WERI-Rb-1 (cell line): ENCODE measurements at regions not wholly inside any gene's neighbourhood (a gene's known extent, or its start where the extent isn't known, plus 50 kb on each side); places are given as distances from the start of the nearest gene placed in this dataset.

ENCODE experiments used
- DNase-seq: peaks from one replicate; pipeline ENCODE4 v3.0.0-alpha.2; 2020
- H3K27ac ChIP-seq: fragments of 250-450 bp; sonication (Bioruptor Pico); 2 replicates; pipeline ENCODE4 v1.5.1; 2020; ENCODE audit warnings: mild to moderate bottlenecking, moderate library complexity
- H3K27me3 ChIP-seq: fragments of 250-450 bp; sonication (Bioruptor Pico); 2 replicates; pipeline ENCODE4 v1.5.1; 2021; ENCODE audit warnings: mild to moderate bottlenecking, low read depth, moderate library complexity; ENCODE audit not compliant: insufficient read depth, severe bottlenecking
- H3K36me3 ChIP-seq: fragments of 250-450 bp; sonication (Bioruptor Pico); 2 replicates; pipeline ENCODE4 v1.5.1; 2020; ENCODE audit warnings: mild to moderate bottlenecking, moderate library complexity
- H3K4me3 ChIP-seq: 2 replicates; pipeline ENCODE4 v1.5.1; 2011; ENCODE audit warnings: low read depth, mild to moderate bottlenecking, control low read depth, low read length
- H3K9me3 ChIP-seq: fragments of 250-450 bp; sonication (Bioruptor Pico); 2 replicates; pipeline ENCODE4 v1.5.1; 2021; ENCODE audit warnings: mild to moderate bottlenecking, moderate library complexity; ENCODE audit not compliant: severe bottlenecking
- TF ChIP-seq, protein P1 (sequence below): IDR thresholded peaks from 2 replicates; pipeline ENCODE4 v1.5.1; 2011; ENCODE audit warnings: low read depth, mild to moderate bottlenecking, control low read depth, inconsistent platforms, low read length

GRCh38 chr9:89699646-89700045 is 94.8 kb downstream of the GADD45G start:
- Histone ChIP-seq H3K4me3 (no peak overlapping the region), H3K36me3 (no peaks in the 10 kb centered on the region), H3K27me3 (no peaks in the 10 kb centered on the region), H3K27ac (no peak overlapping the region), H3K9me3 (no peaks in the 10 kb centered on the region)
- no peak for DNase-seq
- TF ChIP-seq, protein P1, sequence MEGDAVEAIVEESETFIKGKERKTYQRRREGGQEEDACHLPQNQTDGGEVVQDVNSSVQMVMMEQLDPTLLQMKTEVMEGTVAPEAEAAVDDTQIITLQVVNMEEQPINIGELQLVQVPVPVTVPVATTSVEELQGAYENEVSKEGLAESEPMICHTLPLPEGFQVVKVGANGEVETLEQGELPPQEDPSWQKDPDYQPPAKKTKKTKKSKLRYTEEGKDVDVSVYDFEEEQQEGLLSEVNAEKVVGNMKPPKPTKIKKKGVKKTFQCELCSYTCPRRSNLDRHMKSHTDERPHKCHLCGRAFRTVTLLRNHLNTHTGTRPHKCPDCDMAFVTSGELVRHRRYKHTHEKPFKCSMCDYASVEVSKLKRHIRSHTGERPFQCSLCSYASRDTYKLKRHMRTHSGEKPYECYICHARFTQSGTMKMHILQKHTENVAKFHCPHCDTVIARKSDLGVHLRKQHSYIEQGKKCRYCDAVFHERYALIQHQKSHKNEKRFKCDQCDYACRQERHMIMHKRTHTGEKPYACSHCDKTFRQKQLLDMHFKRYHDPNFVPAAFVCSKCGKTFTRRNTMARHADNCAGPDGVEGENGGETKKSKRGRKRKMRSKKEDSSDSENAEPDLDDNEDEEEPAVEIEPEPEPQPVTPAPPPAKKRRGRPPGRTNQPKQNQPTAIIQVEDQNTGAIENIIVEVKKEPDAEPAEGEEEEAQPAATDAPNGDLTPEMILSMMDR: no peak

DNA sequence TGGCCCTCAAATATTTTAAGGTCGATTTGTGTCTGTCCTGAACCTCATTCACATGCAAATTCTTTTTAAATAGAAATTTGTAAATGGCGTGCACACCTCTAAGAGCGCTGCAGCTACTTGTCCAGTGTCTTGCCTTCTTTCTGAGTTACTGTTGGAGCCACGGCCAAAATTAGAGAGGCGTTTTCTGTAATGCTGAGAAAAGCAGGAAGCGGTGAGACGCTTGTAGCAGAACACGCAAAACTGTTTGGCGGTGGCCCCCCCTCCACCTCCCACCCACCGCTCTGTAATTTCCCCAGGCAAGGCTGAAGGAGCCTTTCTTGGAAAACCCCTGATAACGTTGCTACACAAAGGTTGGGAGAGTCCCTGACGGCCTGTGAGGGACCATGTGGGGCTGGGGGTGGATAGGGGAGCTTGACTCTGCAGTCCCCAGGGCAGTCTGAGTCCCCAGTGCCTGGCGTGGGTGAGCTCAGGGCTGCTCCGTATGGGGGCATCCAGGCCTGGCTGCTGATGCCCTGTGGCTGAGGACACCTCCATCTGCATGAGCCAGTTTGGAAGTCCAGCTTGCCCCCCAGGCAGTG is 96.5 kb downstream of the GADD45G start:
- H3K36me3 ChIP-seq: no peaks in the 10 kb centered on the region
- no peaks in the 10 kb centered on the region for H3K27me3 ChIP-seq
- H3K4me3 ChIP-seq: no peak overlapping the region
- no peaks in the 10 kb centered on the region for H3K9me3 ChIP-seq
- no peak overlapping the region for H3K27ac ChIP-seq
- TF ChIP-seq, protein P1: no peak
- DNase-seq: no peak

DNA sequence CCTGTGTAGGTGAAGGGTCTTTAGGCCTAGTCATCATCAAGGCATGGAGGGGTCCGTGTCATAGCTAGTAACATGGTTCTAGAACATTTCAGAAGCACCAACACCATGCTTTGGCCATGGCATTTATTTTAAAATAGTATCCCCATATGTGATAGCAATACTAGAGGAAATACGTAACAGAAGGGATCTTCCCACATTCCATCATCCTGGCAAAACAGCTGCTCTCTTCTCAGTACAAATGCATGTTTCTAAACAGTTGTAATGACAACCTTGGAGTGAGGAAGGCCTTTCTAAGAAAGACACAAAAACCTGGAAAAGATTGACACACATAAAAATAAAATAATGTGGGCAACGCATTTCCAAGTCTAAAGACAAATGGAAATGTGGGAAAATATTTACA is 97.6 kb downstream of the GADD45G start:
- no peak for DNase-seq
- Histone ChIP-seq H3K4me3 (no peak overlapping the region), H3K9me3 (no peaks in the 10 kb centered on the region), H3K27me3 (no peaks in the 10 kb centered on the region), H3K27ac (no peak overlapping the region), H3K36me3 (no peaks in the 10 kb centered on the region)
- TF ChIP-seq, protein P1: no peak

DNA sequence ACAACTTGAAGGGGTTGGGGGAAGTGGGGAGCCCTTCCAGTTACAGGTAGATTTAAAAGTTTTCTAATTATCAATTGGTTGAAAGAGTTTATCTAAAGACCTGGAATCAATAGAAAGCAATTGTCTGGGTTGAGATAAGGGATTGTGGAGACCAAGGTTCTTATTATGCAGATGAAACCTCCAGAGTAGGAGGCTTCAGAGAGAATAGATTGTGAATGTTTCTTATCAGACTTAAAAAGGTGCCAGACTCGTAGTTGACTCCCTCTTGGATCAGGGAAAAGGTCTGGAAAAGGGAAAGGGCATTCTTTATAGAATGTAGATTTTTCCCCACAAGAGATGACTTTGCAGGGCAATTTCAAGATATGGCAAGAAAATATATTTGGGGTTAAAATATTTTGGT is 100.8 kb downstream of the GADD45G start:
- no peaks in the 10 kb centered on the region for H3K9me3 ChIP-seq
- TF ChIP-seq, protein P1: no peak
- H3K36me3 ChIP-seq: no peaks in the 10 kb centered on the region
- DNase-seq: no peak
- no peaks in the 10 kb centered on the region for H3K27me3 ChIP-seq
- no peak overlapping the region for H3K27ac ChIP-seq
- no peak overlapping the region for H3K4me3 ChIP-seq

- TF ChIP-seq, protein P1: no peak
These were observed 101.3 kb downstream of the GADD45G start for GRCh38 chr9:89706086-89706485.

DNA sequence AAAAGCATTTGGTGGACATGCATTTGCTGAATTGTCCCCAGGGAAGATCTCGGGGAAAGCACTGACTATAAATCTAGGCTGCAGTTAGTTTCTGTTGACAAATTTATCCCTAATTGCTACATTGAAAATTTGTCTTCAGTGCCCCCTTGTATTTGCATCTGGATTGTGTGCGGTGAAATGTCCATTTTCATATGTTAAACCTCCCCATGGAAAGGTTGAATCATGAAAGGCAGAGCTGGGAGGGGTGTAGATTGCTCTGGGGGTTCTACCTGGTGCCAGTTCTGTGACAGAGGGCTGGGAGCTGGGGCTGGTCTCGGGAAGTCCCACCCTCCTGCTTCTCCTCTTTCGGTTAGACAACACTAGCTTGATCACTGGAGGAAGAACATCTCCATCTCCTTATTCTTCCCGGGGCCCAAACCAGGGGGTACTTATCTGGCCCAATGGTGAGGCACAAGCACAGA is 101.9 kb downstream of the GADD45G start:
- H3K36me3 ChIP-seq: no peaks in the 10 kb centered on the region
- DNase-seq: no peak
- no peaks in the 10 kb centered on the region for H3K9me3 ChIP-seq
- TF ChIP-seq, protein P1: no peak
- no peak overlapping the region for H3K27ac ChIP-seq
- H3K4me3 ChIP-seq: no peak overlapping the region
- no peaks in the 10 kb centered on the region for H3K27me3 ChIP-seq

More at GRCh38 chr9:89706086-89706485, 101.3 kb downstream of the GADD45G start:
- no peak for DNase-seq
- Histone ChIP-seq H3K27ac (no peak overlapping the region), H3K9me3 (no peaks in the 10 kb centered on the region), H3K27me3 (no peaks in the 10 kb centered on the region), H3K4me3 (no peak overlapping the region), H3K36me3 (no peaks in the 10 kb centered on the region)
